Tibial nerve (tissue), 4 donors: ENCODE measurements at regions not wholly inside any gene's neighbourhood (a gene's known extent, or its start where the extent isn't known, plus 50 kb on each side); places are given as distances from the start of the nearest gene placed in this dataset.

Experiments
- DNase-seq, 2 donors: peaks; one replicate each; pipeline ENCODE4 v3.0.0-alpha.2; 2019; ENCODE audit warnings: low spot score in 2 of 2
- H3K27ac ChIP-seq, 4 donors: fragments of 200-600 bp; sonication (generic) in 3 of 4; one replicate each; pipeline ENCODE4 v1.5.1; 2017 to 2019; ENCODE audit warnings: mild to moderate bottlenecking in 1 of 4
- H3K27me3 ChIP-seq, 2 donors: fragments of 200-600 bp; sonication (generic) in 1 of 2; one replicate each; pipeline versions ENCODE4 v1.5.1 to v1.6.0; 2017 to 2019
- H3K36me3 ChIP-seq, 3 donors: fragments of 200-600 bp; sonication (generic); one replicate each; pipeline ENCODE4 v1.5.1; 2018 to 2019
- H3K4me1 ChIP-seq, 4 donors: fragments of 200-600 bp; sonication (generic) in 3 of 4; one replicate each; pipeline ENCODE4 v1.5.1; 2017 to 2019
- H3K4me3 ChIP-seq, 4 donors: fragments of 200-600 bp; sonication (generic) in 3 of 4; one replicate each; pipeline ENCODE4 v1.5.1; 2017 to 2019; ENCODE audit warnings: mild to moderate bottlenecking in 1 of 4, moderate library complexity in 1 of 4
- H3K9me3 ChIP-seq, 4 donors: fragments of 200-600 bp; sonication (generic) in 3 of 4; one replicate each; pipeline ENCODE4 v1.5.1; 2017 to 2019
- CTCF ChIP-seq, 5 experiments: fragments of 200-600 bp in 3 of 5; fragments of 450-650 bp in 2 of 5; sonication (generic) in 3 of 5; IDR thresholded peaks; one replicate each; pipeline ENCODE4 v1.5.1; 2016 to 2019; ENCODE audit warnings: antibody characterized with exemption in 5 of 5, mild to moderate bottlenecking in 3 of 5, moderate library complexity in 2 of 5
- EP300 ChIP-seq, 2 donors: sonication (generic); formaldehyde crosslinking; IDR thresholded peaks; one replicate each; pipeline ENCODE4 v1.6.1; 2017; ENCODE audit warnings: antibody characterized with exemption in 2 of 2, mild to moderate bottlenecking in 1 of 2
- POLR2A ChIP-seq, 2 donors: fragments of 450-650 bp; IDR thresholded peaks; one replicate each; pipeline ENCODE4 v1.6.1; 2017; ENCODE audit warnings: antibody characterized with exemption in 2 of 2, mild to moderate bottlenecking in 2 of 2, moderate library complexity in 2 of 2
- WGBS, 2 donors: methylation state at CpG; one replicate each; pipeline ENCODE4 v1.1.5; 2018; 5-methylcytosine and 5-hydroxymethylcytosine counted together

GRCh38 chr13:99777873-99778272 lies 193.7 kb downstream of the ZIC5 start:
- Histone ChIP-seq H3K4me3 (no peak overlapping the region), H3K36me3 (peaks cover 0 to 43% (median 0%) of the 10 kb centered on the region in 3 donors), H3K4me1 (no peaks in the 10 kb centered on the region), H3K27ac (no peak overlapping the region), H3K9me3 (peaks cover 0 to 13% (median 6%) of the 10 kb centered on the region in 4 donors), H3K27me3 (no peaks in the 10 kb centered on the region)
- DNase-seq: no peak
- WGBS, 2 donors: 76 to 80% methylated on average over 3 of the region's 3 CpGs
- TF ChIP-seq EP300 (IDR thresholded peaks at IDR 0.05) (no peak), POLR2A (IDR thresholded peaks at IDR 0.05) (no peak), CTCF (IDR thresholded peaks at IDR 0.05) (no peak)

DNA sequence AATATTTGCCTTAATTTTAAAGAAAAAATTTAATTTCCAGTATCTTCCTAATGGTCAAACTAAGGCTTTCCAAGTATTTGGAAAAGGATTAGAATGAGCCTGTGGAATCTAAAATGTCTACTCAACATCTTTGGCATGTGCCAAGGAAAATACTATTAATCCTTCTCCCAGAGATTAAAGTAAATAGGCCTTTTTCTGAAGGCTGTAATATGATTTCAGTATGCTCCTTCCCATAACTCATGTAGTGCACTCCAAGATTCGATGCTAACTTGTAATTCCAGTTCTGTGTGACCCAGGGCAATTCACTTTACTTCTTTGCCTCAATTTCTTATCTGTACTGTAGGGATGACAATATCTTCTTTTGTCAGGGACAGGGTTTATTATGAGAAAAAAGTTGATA lies 196.9 kb downstream of the ZIC5 start:
- no peaks in the 10 kb centered on the region for H3K27me3 ChIP-seq
- no peak overlapping the region for H3K27ac ChIP-seq
- TF ChIP-seq EP300 (IDR thresholded peaks at IDR 0.05) (no peak), POLR2A (IDR thresholded peaks at IDR 0.05) (no peak), CTCF (IDR thresholded peaks at IDR 0.05) (no peak)
- DNase-seq: no peak
- no peak overlapping the region for H3K4me3 ChIP-seq
- peaks cover 0 to 15% (median 0%) of the 10 kb centered on the region in 3 donors for H3K36me3 ChIP-seq
- no peaks in the 10 kb centered on the region for H3K4me1 ChIP-seq
- 50 to 68% methylated on average over 1 of the region's 1 CpG for WGBS, 2 donors
- H3K9me3 ChIP-seq: no peaks in the 10 kb centered on the region

- no peak overlapping the region for H3K27ac ChIP-seq
- H3K4me3 ChIP-seq: no peak overlapping the region
- no peaks in the 10 kb centered on the region for H3K27me3 ChIP-seq
- no peak for DNase-seq
- H3K9me3 ChIP-seq: peaks cover 0 to 39% (median 12%) of the 10 kb centered on the region in 4 donors
- TF ChIP-seq CTCF (IDR thresholded peaks at IDR 0.05) (no peak), POLR2A (IDR thresholded peaks at IDR 0.05) (no peak), EP300 (IDR thresholded peaks at IDR 0.05) (no peak)
- no peaks in the 10 kb centered on the region for H3K4me1 ChIP-seq
- 61 to 72% methylated on average over 1 of the region's 1 CpG for WGBS, 2 donors
- peaks cover 0 to 8% (median 0%) of the 10 kb centered on the region in 3 donors for H3K36me3 ChIP-seq
Measured at GRCh38 chr13:99768986-99769385, 202.6 kb downstream of the ZIC5 start.

DNA sequence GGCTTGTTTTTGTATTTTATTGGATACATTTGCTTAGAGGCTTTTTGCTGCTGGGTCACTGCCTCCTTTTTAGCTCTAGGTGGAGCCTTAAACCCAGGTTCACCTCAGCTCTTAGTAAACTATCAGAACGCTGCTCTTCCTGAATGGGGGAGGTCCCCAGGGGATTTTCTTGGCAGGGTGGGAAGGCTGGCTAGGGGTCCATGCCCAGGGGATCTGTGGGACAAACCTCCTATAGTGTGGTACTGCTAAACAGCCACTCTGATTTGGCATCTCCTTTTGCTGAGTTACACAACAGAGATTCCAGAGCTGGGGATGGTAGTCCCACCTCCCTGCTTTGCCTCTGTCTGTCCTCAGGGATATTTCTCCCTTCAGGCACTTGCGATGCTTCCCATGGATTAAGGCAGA lies 204.9 kb downstream of the ZIC5 start:
- no peak for TF ChIP-seq CTCF (IDR thresholded peaks at IDR 0.05)
- TF ChIP-seq POLR2A (IDR thresholded peaks at IDR 0.05): no peak
- TF ChIP-seq EP300 (IDR thresholded peaks at IDR 0.05): no peak
- H3K4me1 ChIP-seq: no peaks in the 10 kb centered on the region
- WGBS, 2 donors: 43 to 50% methylated on average over 2 of the region's 2 CpGs
- DNase-seq: no peak
- H3K4me3 ChIP-seq: no peak overlapping the region
- no peaks in the 10 kb centered on the region for H3K27me3 ChIP-seq
- H3K36me3 ChIP-seq: no peaks in the 10 kb centered on the region
- H3K27ac ChIP-seq: no peak overlapping the region
- peaks cover 0 to 60% (median 18%) of the 10 kb centered on the region in 4 donors for H3K9me3 ChIP-seq

DNA sequence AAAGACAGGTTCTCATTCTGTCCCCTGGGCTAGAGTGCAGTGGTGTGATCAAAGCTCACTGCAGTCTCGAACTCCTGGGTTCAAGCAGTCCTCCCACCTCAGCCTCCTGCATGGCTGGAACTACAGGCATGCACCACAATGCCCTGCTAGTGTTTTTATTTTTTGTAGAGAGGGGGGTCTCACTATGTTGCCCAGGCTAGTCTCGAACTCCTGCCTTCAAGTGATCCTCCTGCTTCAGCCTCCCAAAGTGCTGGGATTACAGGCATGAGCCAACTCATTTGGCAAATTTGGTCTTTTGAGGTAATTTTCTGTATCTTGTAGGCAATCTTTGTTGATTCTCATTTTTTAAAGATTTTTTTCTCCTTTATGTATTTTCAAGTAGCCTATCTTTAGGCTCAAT lies 205.7 kb downstream of the ZIC5 start:
- H3K4me1 ChIP-seq: no peaks in the 10 kb centered on the region
- H3K27ac ChIP-seq: no peak overlapping the region
- H3K36me3 ChIP-seq: no peaks in the 10 kb centered on the region
- peaks cover 0 to 68% (median 20%) of the 10 kb centered on the region in 4 donors for H3K9me3 ChIP-seq
- H3K4me3 ChIP-seq: no peak overlapping the region
- no peaks in the 10 kb centered on the region for H3K27me3 ChIP-seq
- no peak for DNase-seq
- TF ChIP-seq EP300 (IDR thresholded peaks at IDR 0.05) (no peak), POLR2A (IDR thresholded peaks at IDR 0.05) (no peak), CTCF (IDR thresholded peaks at IDR 0.05) (no peak)
- WGBS, 2 donors: 84 to 88% methylated on average over 2 of the region's 2 CpGs
